ENCODE measurements at regions not wholly inside any gene's neighbourhood (a gene's known extent, or its start where the extent isn't known, plus 50 kb on each side); places are given as distances from the start of the nearest gene placed in this dataset.

DNA sequence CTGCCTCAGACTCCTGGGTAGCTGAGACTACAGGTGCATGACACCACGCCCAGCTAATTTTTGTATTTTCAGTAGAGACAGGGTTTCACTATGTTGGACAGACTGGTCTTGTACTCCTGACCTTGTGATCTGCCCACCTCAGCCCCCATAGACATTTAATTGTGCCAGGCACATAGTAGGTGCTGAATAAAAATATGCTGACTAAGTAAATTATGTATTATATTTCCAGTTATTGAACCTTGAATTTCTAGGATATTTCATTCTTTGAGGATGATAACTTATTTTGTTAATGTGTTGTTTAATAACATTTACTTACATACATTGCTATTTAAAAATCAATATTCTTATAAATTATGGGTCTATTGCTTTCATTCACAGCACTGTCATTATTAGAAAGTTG, 190.4 kb upstream of the LRRTM4 start:
- TF ChIP-seq, protein P1, sequence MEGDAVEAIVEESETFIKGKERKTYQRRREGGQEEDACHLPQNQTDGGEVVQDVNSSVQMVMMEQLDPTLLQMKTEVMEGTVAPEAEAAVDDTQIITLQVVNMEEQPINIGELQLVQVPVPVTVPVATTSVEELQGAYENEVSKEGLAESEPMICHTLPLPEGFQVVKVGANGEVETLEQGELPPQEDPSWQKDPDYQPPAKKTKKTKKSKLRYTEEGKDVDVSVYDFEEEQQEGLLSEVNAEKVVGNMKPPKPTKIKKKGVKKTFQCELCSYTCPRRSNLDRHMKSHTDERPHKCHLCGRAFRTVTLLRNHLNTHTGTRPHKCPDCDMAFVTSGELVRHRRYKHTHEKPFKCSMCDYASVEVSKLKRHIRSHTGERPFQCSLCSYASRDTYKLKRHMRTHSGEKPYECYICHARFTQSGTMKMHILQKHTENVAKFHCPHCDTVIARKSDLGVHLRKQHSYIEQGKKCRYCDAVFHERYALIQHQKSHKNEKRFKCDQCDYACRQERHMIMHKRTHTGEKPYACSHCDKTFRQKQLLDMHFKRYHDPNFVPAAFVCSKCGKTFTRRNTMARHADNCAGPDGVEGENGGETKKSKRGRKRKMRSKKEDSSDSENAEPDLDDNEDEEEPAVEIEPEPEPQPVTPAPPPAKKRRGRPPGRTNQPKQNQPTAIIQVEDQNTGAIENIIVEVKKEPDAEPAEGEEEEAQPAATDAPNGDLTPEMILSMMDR (IDR thresholded peaks at IDR 0.05; ENCODE audit: insufficient read depth, low read length): no peak
- TF ChIP-seq POLR2AphosphoS5 (IDR thresholded peaks at IDR 0.05; ENCODE audit: low read depth): no peak
- TF ChIP-seq, protein P2, sequence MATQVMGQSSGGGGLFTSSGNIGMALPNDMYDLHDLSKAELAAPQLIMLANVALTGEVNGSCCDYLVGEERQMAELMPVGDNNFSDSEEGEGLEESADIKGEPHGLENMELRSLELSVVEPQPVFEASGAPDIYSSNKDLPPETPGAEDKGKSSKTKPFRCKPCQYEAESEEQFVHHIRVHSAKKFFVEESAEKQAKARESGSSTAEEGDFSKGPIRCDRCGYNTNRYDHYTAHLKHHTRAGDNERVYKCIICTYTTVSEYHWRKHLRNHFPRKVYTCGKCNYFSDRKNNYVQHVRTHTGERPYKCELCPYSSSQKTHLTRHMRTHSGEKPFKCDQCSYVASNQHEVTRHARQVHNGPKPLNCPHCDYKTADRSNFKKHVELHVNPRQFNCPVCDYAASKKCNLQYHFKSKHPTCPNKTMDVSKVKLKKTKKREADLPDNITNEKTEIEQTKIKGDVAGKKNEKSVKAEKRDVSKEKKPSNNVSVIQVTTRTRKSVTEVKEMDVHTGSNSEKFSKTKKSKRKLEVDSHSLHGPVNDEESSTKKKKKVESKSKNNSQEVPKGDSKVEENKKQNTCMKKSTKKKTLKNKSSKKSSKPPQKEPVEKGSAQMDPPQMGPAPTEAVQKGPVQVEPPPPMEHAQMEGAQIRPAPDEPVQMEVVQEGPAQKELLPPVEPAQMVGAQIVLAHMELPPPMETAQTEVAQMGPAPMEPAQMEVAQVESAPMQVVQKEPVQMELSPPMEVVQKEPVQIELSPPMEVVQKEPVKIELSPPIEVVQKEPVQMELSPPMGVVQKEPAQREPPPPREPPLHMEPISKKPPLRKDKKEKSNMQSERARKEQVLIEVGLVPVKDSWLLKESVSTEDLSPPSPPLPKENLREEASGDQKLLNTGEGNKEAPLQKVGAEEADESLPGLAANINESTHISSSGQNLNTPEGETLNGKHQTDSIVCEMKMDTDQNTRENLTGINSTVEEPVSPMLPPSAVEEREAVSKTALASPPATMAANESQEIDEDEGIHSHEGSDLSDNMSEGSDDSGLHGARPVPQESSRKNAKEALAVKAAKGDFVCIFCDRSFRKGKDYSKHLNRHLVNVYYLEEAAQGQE (IDR thresholded peaks at IDR 0.05; ENCODE audit: insufficient replicate concordance, low read depth): no peak
- TF ChIP-seq SPI1 (IDR thresholded peaks at IDR 0.05; ENCODE audit: borderline replicate concordance, low read depth): no peak
- TF ChIP-seq GABPA (IDR thresholded peaks at IDR 0.05; ENCODE audit: low read depth): no peak
